NCI-H1105 treated with DMSO at 0.1 percent for 48 hours (cell line): ENCODE measurements at regions not wholly inside any gene's neighbourhood (a gene's known extent, or its start where the extent isn't known, plus 50 kb on each side); places are given as distances from the start of the nearest gene placed in this dataset.

ENCODE experiments used
- DNase-seq: peaks from one replicate; lab custom pipeline; 2025; lab: John Stamatoyannopoulos, UW

GRCh38 chr3:189117087-189117486 lies 54.7 kb upstream of the TPRG1 start:
- DNase-seq = no peak

DNA sequence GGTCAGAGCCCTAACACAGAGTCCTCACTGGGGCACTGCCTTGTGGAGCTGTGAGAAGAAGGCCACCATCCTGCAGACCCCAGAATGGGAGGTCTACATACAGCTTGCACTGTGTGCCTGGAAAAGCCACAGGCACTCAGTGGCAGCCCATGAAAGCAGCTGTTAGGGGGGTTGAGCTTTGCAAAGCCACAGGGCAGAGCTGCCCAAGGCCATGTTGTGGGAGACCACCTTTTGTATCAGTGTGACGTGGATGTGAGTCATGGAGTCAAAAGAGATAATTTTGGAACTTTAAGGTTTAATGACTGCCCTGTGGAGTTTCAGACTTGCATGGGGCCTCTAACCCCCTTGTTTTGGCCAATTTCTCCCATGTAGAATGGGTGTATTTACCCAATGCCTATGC lies 52.9 kb upstream of the TPRG1 start:
- no peak for DNase-seq

DNA sequence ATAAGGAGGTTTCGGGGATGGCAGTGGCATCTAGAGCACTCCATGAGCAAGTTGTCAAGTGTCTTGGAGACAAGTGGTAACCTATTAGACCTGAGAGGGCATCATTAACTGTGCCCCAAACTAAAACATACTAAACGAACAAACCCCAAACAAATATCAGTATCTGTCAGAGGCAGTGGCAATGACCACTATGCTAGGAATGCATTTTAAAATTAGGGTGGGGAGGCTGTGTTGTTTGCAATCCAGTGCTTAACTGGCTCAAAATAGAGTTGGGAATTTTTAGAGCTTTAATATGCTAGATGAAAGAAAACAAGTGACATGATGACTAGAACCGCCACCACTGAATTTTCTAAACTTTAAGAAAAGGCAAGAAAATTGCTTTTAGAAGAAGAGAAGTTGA lies 51.8 kb upstream of the TPRG1 start:
- DNase-seq = no peak

- DNase-seq = no peak
Observed at GRCh38 chr3:189121092-189121491, 50.7 kb upstream of the TPRG1 start.
